ENCODE measurements at regions not wholly inside any gene's neighbourhood (a gene's known extent, or its start where the extent isn't known, plus 50 kb on each side); places are given as distances from the start of the nearest gene placed in this dataset.

DNA sequence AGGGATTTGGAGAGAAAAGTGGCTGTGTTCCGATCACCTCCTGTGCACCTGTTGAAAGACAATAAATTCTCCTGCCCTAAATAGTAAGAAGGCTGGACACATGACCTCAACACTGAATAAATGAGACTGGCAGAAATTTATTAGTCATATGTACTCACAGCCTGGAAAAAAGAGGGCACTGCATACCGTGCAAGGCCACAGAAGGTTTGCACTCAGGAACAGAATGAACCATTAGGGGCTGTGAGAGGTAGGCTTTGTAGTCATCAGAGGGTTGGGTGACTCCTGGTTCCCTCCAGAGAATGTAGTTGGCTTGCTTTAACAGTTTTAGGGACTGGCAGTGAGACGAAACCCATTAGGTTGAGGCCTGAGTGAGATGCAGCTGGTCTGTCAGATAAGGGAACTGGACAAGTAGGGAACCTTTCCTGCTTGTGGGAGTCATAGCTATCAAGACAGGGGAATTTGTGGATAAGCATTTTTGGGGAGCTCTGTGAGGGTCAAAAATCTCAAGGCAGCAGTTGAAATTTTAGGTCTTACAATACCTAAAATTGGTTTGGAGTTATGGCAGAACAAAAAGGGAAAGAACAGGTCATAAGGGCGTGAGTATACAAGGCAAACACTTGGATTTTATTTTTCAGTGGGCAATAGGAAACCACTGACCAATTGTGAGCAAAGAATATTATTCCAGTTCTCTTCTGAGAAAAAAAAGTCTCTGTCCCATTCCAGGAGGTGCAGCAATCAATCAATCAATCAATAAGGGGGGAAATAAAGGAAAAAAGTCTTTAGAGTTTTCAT is 67.9 kb upstream of the BTN3A2 start:
- H3K36me3 ChIP-seq (ENCODE audit: control insufficient read depth in 3 of 3, insufficient read depth in 3 of 3, low read length in 3 of 3), result no peaks in the 10 kb centered on the region
- H3K27me3 ChIP-seq (ENCODE audit: control insufficient read depth in 3 of 3, insufficient read depth in 3 of 3, low read length in 3 of 3), result no peaks in the 10 kb centered on the region
- H3K9ac ChIP-seq (ENCODE audit: low read depth in 1 of 3, low read length in 3 of 3), result peak overlapping the region in 1 of 3 donors; percentile 46
- H3K4me3 ChIP-seq (ENCODE audit: low read length in 3 of 3), result peak overlapping the region in 1 of 3 donors; percentile 24
- peaks cover 8 to 28% (median 27%) of the 10 kb centered on the region in 3 donors for H3K4me1 ChIP-seq (ENCODE audit: control insufficient read depth in 3 of 3, insufficient read depth in 3 of 3, low read length in 3 of 3)
- no peaks in the 10 kb centered on the region for H3K9me3 ChIP-seq (ENCODE audit: control insufficient read depth in 3 of 3, low read length in 3 of 3)
- peak overlapping the region; percentile 88 for H3K27ac ChIP-seq (ENCODE audit: low read depth, low read length)

DNA sequence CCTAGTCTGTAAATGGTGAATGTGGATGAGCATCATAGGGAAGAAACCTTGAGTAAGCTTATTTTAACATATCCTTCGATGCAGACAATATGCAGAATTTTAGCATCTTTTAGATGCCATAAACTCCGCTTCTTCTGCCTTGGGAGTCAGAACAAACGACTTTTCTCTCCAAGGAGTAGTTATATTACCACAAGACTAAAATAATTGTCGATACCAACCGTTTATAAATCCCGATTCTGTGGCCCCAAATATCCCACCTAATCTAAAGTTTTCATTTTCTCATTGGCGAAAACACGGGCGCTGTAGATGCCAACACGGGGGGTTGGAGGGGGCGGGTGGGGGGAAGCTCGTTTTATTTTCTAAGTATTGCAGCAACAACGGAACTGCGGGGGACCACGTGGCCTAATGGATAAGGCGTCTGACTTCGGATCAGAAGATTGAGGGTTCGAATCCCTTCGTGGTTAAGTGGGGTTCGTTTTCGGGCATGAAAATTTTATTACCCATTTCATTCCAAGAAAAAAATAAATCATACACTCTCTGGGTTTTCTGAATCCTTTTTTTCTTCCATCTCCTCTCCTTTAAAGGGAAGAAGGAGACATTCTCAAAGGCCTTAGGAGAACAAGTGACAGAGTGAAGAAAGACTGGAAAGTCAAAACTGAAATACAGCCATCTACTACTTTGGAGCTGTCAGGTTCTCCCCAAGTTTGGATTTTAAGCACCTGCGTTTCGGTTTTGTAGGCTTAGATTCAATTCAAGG is 65.5 kb upstream of the BTN3A2 start:
- H3K9ac ChIP-seq (ENCODE audit: low read depth in 1 of 3, low read length in 3 of 3), result no peak overlapping the region
- no peaks in the 10 kb centered on the region for H3K36me3 ChIP-seq (ENCODE audit: control insufficient read depth in 3 of 3, insufficient read depth in 3 of 3, low read length in 3 of 3)
- no peaks in the 10 kb centered on the region for H3K9me3 ChIP-seq (ENCODE audit: control insufficient read depth in 3 of 3, low read length in 3 of 3)
- H3K4me3 ChIP-seq (ENCODE audit: low read length in 3 of 3), result no peak overlapping the region
- H3K27me3 ChIP-seq (ENCODE audit: control insufficient read depth in 3 of 3, insufficient read depth in 3 of 3, low read length in 3 of 3), result no peaks in the 10 kb centered on the region
- H3K27ac ChIP-seq (ENCODE audit: low read depth, low read length), result no peak overlapping the region
- H3K4me1 ChIP-seq (ENCODE audit: control insufficient read depth in 3 of 3, insufficient read depth in 3 of 3, low read length in 3 of 3), result peaks cover 3 to 23% (median 22%) of the 10 kb centered on the region in 3 donors

GRCh38 chr6:26300043-26300331 is 65.0 kb upstream of the BTN3A2 start:
- H3K27ac ChIP-seq (ENCODE audit: low read depth, low read length), result no peak overlapping the region
- no peaks in the 10 kb centered on the region for H3K27me3 ChIP-seq (ENCODE audit: control insufficient read depth in 3 of 3, insufficient read depth in 3 of 3, low read length in 3 of 3)
- H3K4me3 ChIP-seq (ENCODE audit: low read length in 3 of 3), result no peak overlapping the region
- H3K36me3 ChIP-seq (ENCODE audit: control insufficient read depth in 3 of 3, insufficient read depth in 3 of 3, low read length in 3 of 3), result no peaks in the 10 kb centered on the region
- no peak overlapping the region for H3K9ac ChIP-seq (ENCODE audit: low read depth in 1 of 3, low read length in 3 of 3)
- no peaks in the 10 kb centered on the region for H3K9me3 ChIP-seq (ENCODE audit: control insufficient read depth in 3 of 3, low read length in 3 of 3)
- H3K4me1 ChIP-seq (ENCODE audit: control insufficient read depth in 3 of 3, insufficient read depth in 3 of 3, low read length in 3 of 3), result peaks cover 3 to 22% (median 22%) of the 10 kb centered on the region in 3 donors

DNA sequence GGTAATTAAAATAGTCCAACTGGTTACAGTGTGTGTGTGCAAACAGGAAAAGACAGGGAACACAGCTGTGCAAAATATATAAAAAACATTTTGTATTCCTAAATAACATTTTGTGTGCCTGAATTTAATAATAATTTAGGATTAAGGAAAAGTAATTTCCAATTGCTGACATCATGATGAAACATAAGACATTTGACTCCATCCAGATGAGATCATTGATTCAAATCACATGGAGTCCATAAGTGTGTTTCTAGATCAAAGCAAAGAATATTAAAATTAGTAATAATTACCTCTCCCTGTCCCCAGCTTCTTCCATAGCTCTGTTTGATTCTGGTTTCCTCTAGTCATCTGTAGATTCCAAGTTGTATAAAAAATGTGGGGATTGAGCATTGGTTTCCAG is 64.6 kb upstream of the BTN3A2 start:
- H3K4me3 ChIP-seq (ENCODE audit: low read length in 3 of 3), result no peak overlapping the region
- H3K9me3 ChIP-seq (ENCODE audit: control insufficient read depth in 3 of 3, low read length in 3 of 3), result no peaks in the 10 kb centered on the region
- peaks cover 3 to 22% (median 20%) of the 10 kb centered on the region in 3 donors for H3K4me1 ChIP-seq (ENCODE audit: control insufficient read depth in 3 of 3, insufficient read depth in 3 of 3, low read length in 3 of 3)
- H3K9ac ChIP-seq (ENCODE audit: low read depth in 1 of 3, low read length in 3 of 3), result no peak overlapping the region
- H3K36me3 ChIP-seq (ENCODE audit: control insufficient read depth in 3 of 3, insufficient read depth in 3 of 3, low read length in 3 of 3), result no peaks in the 10 kb centered on the region
- H3K27ac ChIP-seq (ENCODE audit: low read depth, low read length), result no peak overlapping the region
- no peaks in the 10 kb centered on the region for H3K27me3 ChIP-seq (ENCODE audit: control insufficient read depth in 3 of 3, insufficient read depth in 3 of 3, low read length in 3 of 3)

DNA sequence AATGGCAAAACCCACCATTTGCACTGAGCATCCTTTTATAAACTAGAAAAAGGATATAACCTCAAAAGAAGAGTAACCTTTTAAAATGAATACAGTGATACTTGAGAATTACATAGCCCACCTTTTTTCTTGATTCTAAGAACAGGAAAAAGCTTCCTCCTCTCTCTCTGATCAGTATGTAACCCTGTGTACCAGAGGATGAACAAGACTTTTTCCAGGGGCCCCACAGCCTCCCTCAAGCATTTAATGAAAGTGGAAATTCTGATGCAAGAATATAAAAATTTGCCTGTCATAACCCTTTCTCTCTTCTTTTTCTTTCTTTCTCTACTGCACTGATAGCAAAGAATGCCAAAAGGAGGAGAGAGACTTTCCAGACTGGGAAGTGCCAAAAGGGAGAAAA is 64.2 kb upstream of the BTN3A2 start:
- Histone ChIP-seq H3K9ac (ENCODE audit: low read depth in 1 of 3, low read length in 3 of 3) (no peak overlapping the region), H3K27ac (ENCODE audit: low read depth, low read length) (no peak overlapping the region), H3K4me3 (ENCODE audit: low read length in 3 of 3) (no peak overlapping the region), H3K4me1 (ENCODE audit: control insufficient read depth in 3 of 3, insufficient read depth in 3 of 3, low read length in 3 of 3) (peaks cover 3 to 17% (median 15%) of the 10 kb centered on the region in 3 donors), H3K9me3 (ENCODE audit: control insufficient read depth in 3 of 3, low read length in 3 of 3) (no peaks in the 10 kb centered on the region), H3K27me3 (ENCODE audit: control insufficient read depth in 3 of 3, insufficient read depth in 3 of 3, low read length in 3 of 3) (no peaks in the 10 kb centered on the region), H3K36me3 (ENCODE audit: control insufficient read depth in 3 of 3, insufficient read depth in 3 of 3, low read length in 3 of 3) (no peaks in the 10 kb centered on the region)

DNA sequence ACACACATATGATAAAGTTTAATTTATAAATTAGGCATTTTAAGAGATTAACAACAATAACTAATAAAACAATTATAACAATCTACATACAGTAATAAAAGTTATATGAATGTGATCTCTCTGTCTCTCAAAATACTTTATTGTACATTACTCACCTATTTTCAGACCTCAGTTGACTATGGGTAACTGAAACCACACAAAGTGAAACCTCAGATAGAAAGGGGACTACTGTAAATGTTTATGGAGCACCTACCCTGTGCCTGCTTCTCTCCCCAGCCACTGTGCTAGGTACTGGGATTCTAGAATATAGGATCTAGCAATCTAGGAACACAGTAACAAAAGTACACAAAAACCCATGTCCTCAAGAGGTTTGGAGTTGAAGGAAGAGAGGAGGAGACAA is 63.4 kb upstream of the BTN3A2 start:
- Histone ChIP-seq H3K4me1 (ENCODE audit: control insufficient read depth in 3 of 3, insufficient read depth in 3 of 3, low read length in 3 of 3) (peaks cover 3 to 9% (median 8%) of the 10 kb centered on the region in 3 donors), H3K9ac (ENCODE audit: low read depth in 1 of 3, low read length in 3 of 3) (no peak overlapping the region), H3K27me3 (ENCODE audit: control insufficient read depth in 3 of 3, insufficient read depth in 3 of 3, low read length in 3 of 3) (no peaks in the 10 kb centered on the region), H3K4me3 (ENCODE audit: low read length in 3 of 3) (no peak overlapping the region), H3K36me3 (ENCODE audit: control insufficient read depth in 3 of 3, insufficient read depth in 3 of 3, low read length in 3 of 3) (no peaks in the 10 kb centered on the region), H3K27ac (ENCODE audit: low read depth, low read length) (no peak overlapping the region), H3K9me3 (ENCODE audit: control insufficient read depth in 3 of 3, low read length in 3 of 3) (no peaks in the 10 kb centered on the region)

- Histone ChIP-seq H3K36me3 (ENCODE audit: control insufficient read depth in 3 of 3, insufficient read depth in 3 of 3, low read length in 3 of 3) (no peaks in the 10 kb centered on the region), H3K27me3 (ENCODE audit: control insufficient read depth in 3 of 3, insufficient read depth in 3 of 3, low read length in 3 of 3) (no peaks in the 10 kb centered on the region), H3K4me1 (ENCODE audit: control insufficient read depth in 3 of 3, insufficient read depth in 3 of 3, low read length in 3 of 3) (no peaks in the 10 kb centered on the region), H3K9ac (ENCODE audit: low read depth in 1 of 3, low read length in 3 of 3) (no peak overlapping the region), H3K27ac (ENCODE audit: low read depth, low read length) (no peak overlapping the region), H3K4me3 (ENCODE audit: low read length in 3 of 3) (no peak overlapping the region), H3K9me3 (ENCODE audit: control insufficient read depth in 3 of 3, low read length in 3 of 3) (no peaks in the 10 kb centered on the region)
Observed at GRCh38 chr6:26302941-26303559, 61.9 kb upstream of the BTN3A2 start.

DNA sequence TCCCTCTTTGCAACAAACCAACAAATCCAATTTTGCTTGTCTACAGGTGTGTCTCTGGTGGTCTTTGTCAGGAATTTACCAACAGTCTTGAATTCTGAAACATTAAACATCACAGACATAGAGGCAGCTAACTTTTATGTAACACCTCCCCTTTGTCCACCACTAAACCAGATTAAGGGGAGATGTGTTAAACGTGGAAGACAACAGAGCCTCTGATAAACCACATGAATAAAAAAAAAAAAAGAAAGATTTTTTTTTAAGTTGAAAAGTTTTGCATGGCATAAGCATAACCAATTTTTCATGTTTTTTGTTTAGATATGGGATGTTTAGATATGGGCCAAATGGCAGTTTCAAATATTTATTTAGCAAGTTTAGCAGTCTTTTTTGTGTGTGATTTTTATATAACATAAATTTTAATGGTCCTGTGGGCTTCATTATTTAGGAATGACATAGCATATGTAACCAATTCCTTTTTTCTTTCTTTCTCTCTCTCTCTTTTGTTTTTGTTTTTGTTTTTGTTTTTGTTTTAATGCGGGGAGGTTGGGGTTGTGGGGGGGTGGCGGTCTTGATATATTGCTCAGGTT is 60.7 kb upstream of the BTN3A2 start:
- Histone ChIP-seq H3K36me3 (ENCODE audit: control insufficient read depth in 3 of 3, insufficient read depth in 3 of 3, low read length in 3 of 3) (no peaks in the 10 kb centered on the region), H3K9ac (ENCODE audit: low read depth in 1 of 3, low read length in 3 of 3) (no peak overlapping the region), H3K4me1 (ENCODE audit: control insufficient read depth in 3 of 3, insufficient read depth in 3 of 3, low read length in 3 of 3) (no peaks in the 10 kb centered on the region), H3K27me3 (ENCODE audit: control insufficient read depth in 3 of 3, insufficient read depth in 3 of 3, low read length in 3 of 3) (no peaks in the 10 kb centered on the region), H3K4me3 (ENCODE audit: low read length in 3 of 3) (peak overlapping the region in 1 of 3 donors; percentile 46), H3K27ac (ENCODE audit: low read depth, low read length) (peak overlapping the region; percentile 72), H3K9me3 (ENCODE audit: control insufficient read depth in 3 of 3, low read length in 3 of 3) (no peaks in the 10 kb centered on the region)

DNA sequence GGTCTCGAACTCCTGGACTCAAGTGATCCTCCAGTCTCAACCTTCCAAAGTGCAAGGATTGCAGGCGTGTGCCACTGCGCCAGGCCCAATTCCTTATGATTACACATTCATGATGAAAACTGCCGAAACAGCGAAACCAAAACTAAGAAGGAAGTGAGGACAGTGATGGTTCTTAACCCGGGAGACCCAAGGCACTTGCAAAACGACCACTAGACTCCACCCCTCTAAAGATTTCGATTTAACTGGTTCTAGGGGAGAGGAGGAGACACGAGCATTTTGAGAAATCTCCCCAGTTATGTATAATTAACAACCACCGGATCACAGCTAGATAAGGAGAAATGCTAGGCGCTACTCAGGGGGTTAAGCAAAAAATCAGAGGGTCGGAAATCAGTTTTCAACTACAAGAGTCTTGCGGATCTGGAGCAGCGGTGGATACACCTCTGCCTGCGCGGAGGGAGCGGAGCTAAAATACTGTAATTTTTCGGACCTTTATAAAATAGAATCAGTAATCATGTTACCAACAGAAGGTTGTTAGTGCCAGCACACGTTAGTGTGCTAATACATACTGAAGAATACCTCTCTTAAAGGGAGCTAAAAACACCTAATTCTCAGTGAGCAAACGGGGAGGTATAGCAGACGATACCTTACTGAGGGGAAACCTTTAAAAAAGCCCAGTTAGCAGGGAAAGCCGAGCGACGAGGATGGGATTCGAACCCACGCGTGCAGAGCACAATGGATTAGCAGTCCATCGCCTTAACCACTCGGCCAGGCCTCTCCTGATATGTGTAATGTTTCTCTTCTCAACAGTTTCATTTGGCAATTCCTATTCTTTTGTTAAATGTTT is 60.0 kb upstream of the BTN3A2 start:
- Histone ChIP-seq H3K9ac (ENCODE audit: low read depth in 1 of 3, low read length in 3 of 3) (peak overlapping the region in 2 of 3 donors; percentile 34 to 57), H3K4me3 (ENCODE audit: low read length in 3 of 3) (peak overlapping the region; percentile 23 to 70 (median 46)), H3K9me3 (ENCODE audit: control insufficient read depth in 3 of 3, low read length in 3 of 3) (no peaks in the 10 kb centered on the region), H3K4me1 (ENCODE audit: control insufficient read depth in 3 of 3, insufficient read depth in 3 of 3, low read length in 3 of 3) (peaks cover 0 to 2% (median 0%) of the 10 kb centered on the region in 3 donors), H3K27ac (ENCODE audit: low read depth, low read length) (peak overlapping the region; percentile 72), H3K27me3 (ENCODE audit: control insufficient read depth in 3 of 3, insufficient read depth in 3 of 3, low read length in 3 of 3) (no peaks in the 10 kb centered on the region), H3K36me3 (ENCODE audit: control insufficient read depth in 3 of 3, insufficient read depth in 3 of 3, low read length in 3 of 3) (no peaks in the 10 kb centered on the region)
